ENCODE measurements at regions not wholly inside any gene's neighbourhood (a gene's known extent, or its start where the extent isn't known, plus 50 kb on each side); places are given as distances from the start of the nearest gene placed in this dataset.

DNA sequence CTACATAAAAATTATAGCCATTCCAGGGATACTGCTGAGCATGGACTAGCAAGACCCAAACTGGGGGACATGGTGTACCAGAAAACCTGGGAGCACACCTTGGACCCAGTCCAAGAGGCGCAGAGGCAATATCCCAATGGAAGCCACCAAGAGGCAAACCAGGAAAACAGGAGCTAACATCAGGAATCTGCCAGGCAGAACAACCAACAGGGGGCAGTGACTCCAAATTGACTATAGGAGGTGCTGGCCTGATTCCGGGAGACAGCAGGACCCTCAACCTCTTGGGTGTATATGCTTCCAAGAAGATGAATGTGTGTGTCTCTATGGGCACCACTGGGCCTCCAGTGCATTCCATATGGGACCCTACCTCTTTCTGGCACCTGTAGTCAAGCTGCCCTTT is 172.7 kb upstream of the ARL4C start:
- Histone ChIP-seq H3K4me1 (ENCODE audit: control insufficient read depth, extremely low read depth, insufficient read depth, low read length) (peaks cover 7% of the 10 kb centered on the region), H3K79me2 (ENCODE audit: control insufficient read depth, insufficient read depth, low read length) (no peaks in the 10 kb centered on the region), H3K27me3 (ENCODE audit: control insufficient read depth, insufficient read depth, low read length) (no peaks in the 10 kb centered on the region), H3K27ac (ENCODE audit: insufficient read depth, low read length) (no peak overlapping the region), H3K4me2 (ENCODE audit: extremely low read depth, insufficient read depth, low read length) (no peak overlapping the region), H3K36me3 (ENCODE audit: control insufficient read depth, insufficient read depth, low read length) (no peaks in the 10 kb centered on the region), H2AFZ (ENCODE audit: low read length) (no peak overlapping the region), H3K9ac (ENCODE audit: insufficient read depth, low read length) (no peak overlapping the region), H3K4me3 (replicated peaks in 1 of 4; ENCODE audit: control extremely low read depth in 1 of 4, insufficient read depth in 1 of 4, low read depth in 3 of 4, low read length in 4 of 4) (no peak overlapping the region), H4K20me1 (ENCODE audit: control insufficient read depth, extremely low read depth, insufficient read depth, low read length) (no peaks in the 10 kb centered on the region), H3K9me3 (ENCODE audit: control insufficient read depth, insufficient read depth, low read depth, low read length) (no peaks in the 10 kb centered on the region)
- no peak for TF ChIP-seq EZH2 (IDR thresholded peaks at IDR 0.05; ENCODE audit: low read length, missing control alignments)
- TF ChIP-seq, protein P1, sequence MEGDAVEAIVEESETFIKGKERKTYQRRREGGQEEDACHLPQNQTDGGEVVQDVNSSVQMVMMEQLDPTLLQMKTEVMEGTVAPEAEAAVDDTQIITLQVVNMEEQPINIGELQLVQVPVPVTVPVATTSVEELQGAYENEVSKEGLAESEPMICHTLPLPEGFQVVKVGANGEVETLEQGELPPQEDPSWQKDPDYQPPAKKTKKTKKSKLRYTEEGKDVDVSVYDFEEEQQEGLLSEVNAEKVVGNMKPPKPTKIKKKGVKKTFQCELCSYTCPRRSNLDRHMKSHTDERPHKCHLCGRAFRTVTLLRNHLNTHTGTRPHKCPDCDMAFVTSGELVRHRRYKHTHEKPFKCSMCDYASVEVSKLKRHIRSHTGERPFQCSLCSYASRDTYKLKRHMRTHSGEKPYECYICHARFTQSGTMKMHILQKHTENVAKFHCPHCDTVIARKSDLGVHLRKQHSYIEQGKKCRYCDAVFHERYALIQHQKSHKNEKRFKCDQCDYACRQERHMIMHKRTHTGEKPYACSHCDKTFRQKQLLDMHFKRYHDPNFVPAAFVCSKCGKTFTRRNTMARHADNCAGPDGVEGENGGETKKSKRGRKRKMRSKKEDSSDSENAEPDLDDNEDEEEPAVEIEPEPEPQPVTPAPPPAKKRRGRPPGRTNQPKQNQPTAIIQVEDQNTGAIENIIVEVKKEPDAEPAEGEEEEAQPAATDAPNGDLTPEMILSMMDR (conservative IDR thresholded peaks at IDR 0.05 in 1 of 2, IDR thresholded peaks at IDR 0.05 in 1 of 2; ENCODE audit: low read depth in 1 of 2, low read length in 2 of 2), result peak in 1 of 2 donors; percentile 17
- DNase-seq (ENCODE audit: low read depth in 2 of 2), result no peak

DNA sequence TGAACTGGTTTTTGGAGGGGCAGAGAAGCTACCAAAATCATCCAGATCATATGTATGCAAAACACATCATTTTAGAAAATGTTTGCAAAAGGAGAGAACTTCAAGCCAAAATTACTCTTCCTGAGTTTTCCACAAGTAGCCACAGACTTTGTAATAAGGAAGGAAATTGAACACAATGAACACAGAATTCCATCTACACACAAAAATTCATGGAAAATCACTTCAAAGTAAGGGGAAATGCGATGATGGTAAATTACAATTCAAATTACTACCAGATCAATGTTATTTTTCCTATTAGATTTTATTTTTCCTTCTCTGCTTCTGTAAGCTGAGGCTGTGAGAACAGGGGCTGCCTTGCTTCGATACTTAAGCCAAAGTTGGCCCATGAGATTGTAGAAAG is 172.1 kb upstream of the ARL4C start:
- TF ChIP-seq EZH2 (IDR thresholded peaks at IDR 0.05; ENCODE audit: low read length, missing control alignments), result no peak
- Histone ChIP-seq H3K4me2 (ENCODE audit: extremely low read depth, insufficient read depth, low read length) (no peak overlapping the region), H3K4me1 (ENCODE audit: control insufficient read depth, extremely low read depth, insufficient read depth, low read length) (peaks cover 3% of the 10 kb centered on the region), H2AFZ (ENCODE audit: low read length) (no peak overlapping the region), H3K9ac (ENCODE audit: insufficient read depth, low read length) (no peak overlapping the region), H4K20me1 (ENCODE audit: control insufficient read depth, extremely low read depth, insufficient read depth, low read length) (no peaks in the 10 kb centered on the region), H3K4me3 (replicated peaks in 1 of 4; ENCODE audit: control extremely low read depth in 1 of 4, insufficient read depth in 1 of 4, low read depth in 3 of 4, low read length in 4 of 4) (no peak overlapping the region), H3K79me2 (ENCODE audit: control insufficient read depth, insufficient read depth, low read length) (no peaks in the 10 kb centered on the region), H3K27me3 (ENCODE audit: control insufficient read depth, insufficient read depth, low read length) (no peaks in the 10 kb centered on the region), H3K27ac (ENCODE audit: insufficient read depth, low read length) (no peak overlapping the region), H3K36me3 (ENCODE audit: control insufficient read depth, insufficient read depth, low read length) (no peaks in the 10 kb centered on the region), H3K9me3 (ENCODE audit: control insufficient read depth, insufficient read depth, low read depth, low read length) (no peaks in the 10 kb centered on the region)
- DNase-seq (ENCODE audit: low read depth in 2 of 2), result no peak

DNA sequence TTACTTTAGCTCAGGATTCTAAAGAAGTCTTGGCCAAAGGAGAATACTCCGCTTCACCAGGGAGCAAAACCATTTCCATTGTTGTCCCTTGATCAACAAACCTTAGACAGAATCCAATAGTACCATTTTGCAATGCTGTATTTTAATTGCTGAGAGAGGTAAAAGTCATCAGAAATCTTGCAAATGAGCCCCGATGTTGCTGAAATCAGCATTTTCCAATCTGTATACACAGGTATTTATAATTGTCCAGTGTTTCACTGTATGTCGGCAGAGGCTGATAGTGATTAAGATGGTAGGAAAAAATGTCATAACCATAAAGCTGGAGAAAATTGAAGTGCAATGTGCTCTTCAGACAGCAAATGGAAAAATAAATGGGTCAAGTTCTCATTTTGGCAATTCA is 170.0 kb upstream of the ARL4C start:
- Histone ChIP-seq H3K4me2 (ENCODE audit: extremely low read depth, insufficient read depth, low read length) (no peak overlapping the region), H3K9me3 (ENCODE audit: control insufficient read depth, insufficient read depth, low read depth, low read length) (no peaks in the 10 kb centered on the region), H3K36me3 (ENCODE audit: control insufficient read depth, insufficient read depth, low read length) (no peaks in the 10 kb centered on the region), H2AFZ (ENCODE audit: low read length) (no peak overlapping the region), H3K4me3 (replicated peaks in 1 of 4; ENCODE audit: control extremely low read depth in 1 of 4, insufficient read depth in 1 of 4, low read depth in 3 of 4, low read length in 4 of 4) (no peak overlapping the region), H3K79me2 (ENCODE audit: control insufficient read depth, insufficient read depth, low read length) (no peaks in the 10 kb centered on the region), H3K27me3 (ENCODE audit: control insufficient read depth, insufficient read depth, low read length) (no peaks in the 10 kb centered on the region), H4K20me1 (ENCODE audit: control insufficient read depth, extremely low read depth, insufficient read depth, low read length) (no peaks in the 10 kb centered on the region), H3K4me1 (ENCODE audit: control insufficient read depth, extremely low read depth, insufficient read depth, low read length) (no peaks in the 10 kb centered on the region), H3K27ac (ENCODE audit: insufficient read depth, low read length) (no peak overlapping the region), H3K9ac (ENCODE audit: insufficient read depth, low read length) (no peak overlapping the region)
- DNase-seq (ENCODE audit: low read depth in 2 of 2), result no peak
- TF ChIP-seq EZH2 (IDR thresholded peaks at IDR 0.05; ENCODE audit: low read length, missing control alignments), result no peak
- TF ChIP-seq, protein P1 (conservative IDR thresholded peaks at IDR 0.05 in 1 of 2, IDR thresholded peaks at IDR 0.05 in 1 of 2; ENCODE audit: low read depth in 1 of 2, low read length in 2 of 2), result no peak
